ENCODE measurements at regions not wholly inside any gene's neighbourhood (a gene's known extent, or its start where the extent isn't known, plus 50 kb on each side); places are given as distances from the start of the nearest gene placed in this dataset.

- H3K27ac ChIP-seq, result no peak overlapping the region
- H3K27me3 ChIP-seq (replicated peaks in 1 of 7), result no peaks in the 10 kb centered on the region
- no peaks in the 10 kb centered on the region for H3K4me1 ChIP-seq
- no peaks in the 10 kb centered on the region for H3K36me3 ChIP-seq
- TF ChIP-seq CTCF (IDR thresholded peaks at IDR 0.05 in 8 of 11, conservative IDR thresholded peaks at IDR 0.05 in 3 of 11) (no peak), POLR2A (IDR thresholded peaks at IDR 0.05) (no peak), POLR2AphosphoS5 (IDR thresholded peaks at IDR 0.05) (no peak)
- WGBS, 5 donors, result 64 to 77% (median 70%) methylated on average over 4 of the region's 4 CpGs
- DNase-seq, result no peak
- no peak overlapping the region for H3K4me3 ChIP-seq
- intact Hi-C loops (cut with DNase I; ENCODE audit: low total_unique reads), result no loop called here
- H3K9me3 ChIP-seq, result no peaks in the 10 kb centered on the region
These were observed 216.0 kb upstream of the ISX start for GRCh38 chr22:34849965-34850364.

GRCh38 chr22:34851918-34852662 lies 213.9 kb upstream of the ISX start:
- H3K4me3 ChIP-seq, result no peak overlapping the region
- no peaks in the 10 kb centered on the region for H3K4me1 ChIP-seq
- no peaks in the 10 kb centered on the region for H3K36me3 ChIP-seq
- no peak for DNase-seq
- no peaks in the 10 kb centered on the region for H3K27me3 ChIP-seq (replicated peaks in 1 of 7)
- H3K9me3 ChIP-seq, result no peaks in the 10 kb centered on the region
- 51 to 61% (median 57%) methylated on average over 4 of the region's 4 CpGs for WGBS, 5 donors
- TF ChIP-seq POLR2A (IDR thresholded peaks at IDR 0.05) (no peak), CTCF (IDR thresholded peaks at IDR 0.05 in 8 of 11, conservative IDR thresholded peaks at IDR 0.05 in 3 of 11) (no peak), POLR2AphosphoS5 (IDR thresholded peaks at IDR 0.05) (no peak)
- H3K27ac ChIP-seq, result no peak overlapping the region
- intact Hi-C loops (cut with DNase I; ENCODE audit: low total_unique reads), result no loop called here

- Histone ChIP-seq H3K27me3 (replicated peaks in 1 of 7) (no peaks in the 10 kb centered on the region), H3K4me3 (no peak overlapping the region), H3K4me1 (no peaks in the 10 kb centered on the region), H3K27ac (no peak overlapping the region), H3K36me3 (no peaks in the 10 kb centered on the region), H3K9me3 (peaks cover 0 to 8% (median 0%) of the 10 kb centered on the region in 8 donors)
- WGBS, 5 donors, result 84 to 93% (median 89%) methylated on average over 5 of the region's 5 CpGs
- intact Hi-C loops (cut with DNase I; ENCODE audit: low total_unique reads), result no loop called here
- no peak for DNase-seq
- no peak for TF ChIP-seq POLR2A (IDR thresholded peaks at IDR 0.05)
- TF ChIP-seq POLR2AphosphoS5 (IDR thresholded peaks at IDR 0.05), result no peak
These were observed 210.5 kb upstream of the ISX start for GRCh38 chr22:34855471-34855870.

GRCh38 chr22:34858066-34858465 lies 207.9 kb upstream of the ISX start:
- H3K27me3 ChIP-seq (replicated peaks in 1 of 7), result no peaks in the 10 kb centered on the region
- 30 to 68% (median 59%) methylated on average over 2 of the region's 2 CpGs for WGBS, 5 donors
- intact Hi-C loops (cut with DNase I; ENCODE audit: low total_unique reads), result no loop called here

More at GRCh38 chr22:34858066-34858465, 207.9 kb upstream of the ISX start:
- Histone ChIP-seq H3K4me1 (no peaks in the 10 kb centered on the region), H3K27ac (no peak overlapping the region), H3K36me3 (no peaks in the 10 kb centered on the region), H3K4me3 (no peak overlapping the region), H3K9me3 (peaks cover 0 to 11% (median 0%) of the 10 kb centered on the region in 8 donors)
- DNase-seq, result no peak
- no peak for TF ChIP-seq CTCF (IDR thresholded peaks at IDR 0.05 in 8 of 11, conservative IDR thresholded peaks at IDR 0.05 in 3 of 11)
- TF ChIP-seq POLR2AphosphoS5 (IDR thresholded peaks at IDR 0.05), result no peak
- TF ChIP-seq POLR2A (IDR thresholded peaks at IDR 0.05), result no peak

Measured in spleen (tissue), 11 donors.